ENCODE measurements at regions not wholly inside any gene's neighbourhood (a gene's known extent, or its start where the extent isn't known, plus 50 kb on each side); places are given as distances from the start of the nearest gene placed in this dataset.

GRCh38 chr1:213573648-213574009 is 414.1 kb upstream of the PROX1 start:
- POLR2A ChIA-PET (ENCODE audit: unreplicated experiment) = no interaction called here
- Histone ChIP-seq H4K5ac (ENCODE audit: low read depth, low read length) (no peak overlapping the region), H3K36me3 (ENCODE audit: control insufficient read depth, insufficient read depth, low read length) (no peaks in the 10 kb centered on the region), H2AK5ac (ENCODE audit: low read depth, low read length) (no peak overlapping the region), H3K23ac (ENCODE audit: low read depth, low read length) (no peak overlapping the region), H3K9me1 (ENCODE audit: insufficient read depth, low read length) (no peaks in the 10 kb centered on the region), H3K79me1 (ENCODE audit: low read depth in 1 of 2, low read length in 2 of 2) (no peaks in the 10 kb centered on the region), H2AFZ (replicated peaks; ENCODE audit: low read length, poor library complexity) (no peak overlapping the region), H4K20me1 (ENCODE audit: insufficient read depth, low read length) (no peaks in the 10 kb centered on the region), H3K27me3 (ENCODE audit: control insufficient read depth, insufficient read depth, low read length) (no peaks in the 10 kb centered on the region), H3K4me3 (ENCODE audit: insufficient read depth, low read depth, low read length) (no peak overlapping the region), H2BK15ac (ENCODE audit: low read depth, low read length) (no peak overlapping the region), H4K8ac (ENCODE audit: low read depth in 2 of 2, low read length in 2 of 2) (no peak overlapping the region), H2BK120ac (ENCODE audit: low read depth, low read length) (no peak overlapping the region), H3K4me2 (ENCODE audit: low read depth, low read length) (no peak overlapping the region), H2BK5ac (ENCODE audit: low read depth, low read length, poor library complexity, severe bottlenecking) (no peak overlapping the region), H3K56ac (ENCODE audit: extremely low read depth, insufficient read depth, low read length) (no peak overlapping the region), H3K14ac (replicated peaks; ENCODE audit: low read depth, low read length) (no peak overlapping the region), H3K9ac (ENCODE audit: low read depth, low read length) (no peak overlapping the region), H3K27ac (ENCODE audit: insufficient read depth, low read length) (no peak overlapping the region), H3K4ac (ENCODE audit: low read depth, low read length) (no peak overlapping the region), H4K91ac (ENCODE audit: insufficient read depth, low read depth, low read length) (no peak overlapping the region), H3K9me3 (ENCODE audit: control insufficient read depth, insufficient read depth, low read length) (peaks cover 22% of the 10 kb centered on the region), H2BK20ac (ENCODE audit: low read depth, low read length) (no peak overlapping the region), H3K18ac (ENCODE audit: low read depth, low read length) (no peak overlapping the region), H3K4me1 (ENCODE audit: control insufficient read depth, insufficient read depth, low read length) (no peaks in the 10 kb centered on the region), H2AK9ac (replicated peaks; ENCODE audit: low read depth, low read length, poor library complexity) (no peak overlapping the region)
- CTCF ChIA-PET = no interaction called here
- no CpG with 5 or more reads among the region's 2 CpGs for WGBS, 2 experiments (ENCODE audit: extremely low coverage in 2 of 2, insufficient read length in 1 of 2)
- ATAC-seq (ENCODE audit: low read depth) (no peak), DNase-seq (no peak)
- TF ChIP-seq RAD21 (IDR thresholded peaks at IDR 0.05; ENCODE audit: low read length) = no peak
- no peak for TF ChIP-seq ELK1 (IDR thresholded peaks at IDR 0.05; ENCODE audit: borderline replicate concordance, low read depth, low read length)
- intact Hi-C loops (cut with micrococcal nuclease) (no loop called here), dilution Hi-C loops (cut with HindIII; ENCODE audit: low sequenced_read_pairs, unreplicated experiment) (no loop called here), in situ Hi-C loops (cut with MboI; ENCODE audit: low sequenced_read_pairs) (no loop called here)
- no TSS peak for BruUV-seq (replicated peaks)

Measured in IMR-90 (cell line).